HUDEP-2 (cell line): ENCODE measurements at regions not wholly inside any gene's neighbourhood (a gene's known extent, or its start where the extent isn't known, plus 50 kb on each side); places are given as distances from the start of the nearest gene placed in this dataset.
"Not testable (repeated sequence)": the region's sequence is repeated elsewhere in the genome, so short reads cannot be mapped to it uniquely, and the experiment has no call there.

ENCODE experiments used
- DNase-seq, 76 experiments: peaks; one replicate each; lab custom pipeline; 2025; ENCODE audit not compliant: unreplicated experiment in 76 of 76; lab: John Stamatoyannopoulos, UW

DNA sequence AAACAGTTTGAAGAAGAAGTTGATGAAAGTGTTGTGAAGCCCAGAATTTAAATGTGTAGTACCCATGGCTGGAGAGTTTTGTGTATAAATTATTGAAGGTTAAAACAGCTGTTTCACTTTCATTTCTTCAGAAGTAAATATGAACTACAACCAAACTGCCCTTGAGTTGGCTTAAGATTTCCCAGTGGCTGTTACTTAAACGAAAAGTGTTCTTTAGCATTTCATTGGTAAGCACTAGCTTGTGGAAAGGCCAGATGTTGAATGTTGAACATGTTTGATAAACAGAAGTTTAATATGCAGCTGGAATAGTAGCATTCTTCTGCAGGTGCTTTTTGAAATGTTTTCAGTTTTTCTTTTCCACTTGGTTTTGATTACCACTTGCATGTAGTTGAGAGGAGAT, 83.2 kb upstream of the TNRC6B start:
- no peak for DNase-seq

DNA sequence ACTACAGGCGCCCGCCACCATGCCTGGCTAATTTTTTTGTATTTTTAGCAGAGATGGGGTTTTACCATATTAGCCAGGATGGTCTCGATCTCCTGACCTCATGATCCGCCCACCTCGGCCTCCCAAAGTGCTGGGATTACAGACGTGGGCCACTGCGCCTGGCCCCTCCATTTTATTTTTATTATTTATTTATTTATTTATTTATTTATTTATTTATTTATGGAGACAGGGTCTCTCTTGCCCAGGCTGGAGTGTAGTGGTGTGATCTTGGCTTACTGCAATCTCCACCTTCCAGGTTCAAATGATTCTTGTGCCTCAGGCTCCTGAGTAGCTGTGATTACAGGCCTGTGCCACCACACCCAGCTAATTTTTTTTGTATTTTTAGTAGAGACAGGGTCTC, 77.8 kb upstream of the TNRC6B start:
- not testable (repeated sequence) for DNase-seq

DNA sequence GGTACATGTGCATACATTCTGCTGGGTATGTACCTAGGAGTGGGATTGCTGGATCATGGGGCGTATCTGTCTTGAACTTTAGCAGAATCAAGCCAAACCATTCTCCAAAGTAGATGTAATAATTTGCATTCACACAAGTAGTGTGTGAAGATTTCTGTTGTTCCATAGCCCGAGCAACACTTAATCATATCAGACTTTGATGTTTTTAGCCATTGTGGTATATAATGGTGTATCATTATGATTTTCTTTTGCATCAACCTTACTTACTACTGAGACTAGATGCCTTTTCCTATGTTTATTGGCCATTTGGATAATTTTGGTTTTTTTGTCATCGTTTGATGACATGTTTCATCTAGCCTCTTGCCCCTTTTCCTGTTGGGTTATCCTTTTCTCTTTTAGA, 72.0 kb upstream of the TNRC6B start:
- no peak for DNase-seq

DNA sequence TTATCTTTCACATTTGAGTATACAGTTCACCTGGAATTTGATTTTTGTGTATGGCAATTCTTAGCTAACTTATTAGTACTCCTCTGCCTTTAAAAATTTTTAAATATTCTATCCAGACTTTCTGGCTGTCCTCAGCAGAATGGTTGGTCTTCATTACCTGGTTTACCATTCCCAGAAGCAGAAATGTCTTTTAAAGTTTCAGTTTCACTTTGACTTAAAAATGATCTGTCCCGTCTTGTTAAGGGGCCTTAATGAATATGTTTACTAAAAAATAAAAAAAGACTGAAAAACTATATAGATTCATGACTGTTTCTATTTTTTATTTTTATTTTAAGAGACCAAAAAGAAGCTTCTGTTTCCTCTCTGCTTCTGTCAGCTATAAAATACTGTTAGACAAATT, 70.5 kb upstream of the TNRC6B start:
- DNase-seq, result no peak

DNA sequence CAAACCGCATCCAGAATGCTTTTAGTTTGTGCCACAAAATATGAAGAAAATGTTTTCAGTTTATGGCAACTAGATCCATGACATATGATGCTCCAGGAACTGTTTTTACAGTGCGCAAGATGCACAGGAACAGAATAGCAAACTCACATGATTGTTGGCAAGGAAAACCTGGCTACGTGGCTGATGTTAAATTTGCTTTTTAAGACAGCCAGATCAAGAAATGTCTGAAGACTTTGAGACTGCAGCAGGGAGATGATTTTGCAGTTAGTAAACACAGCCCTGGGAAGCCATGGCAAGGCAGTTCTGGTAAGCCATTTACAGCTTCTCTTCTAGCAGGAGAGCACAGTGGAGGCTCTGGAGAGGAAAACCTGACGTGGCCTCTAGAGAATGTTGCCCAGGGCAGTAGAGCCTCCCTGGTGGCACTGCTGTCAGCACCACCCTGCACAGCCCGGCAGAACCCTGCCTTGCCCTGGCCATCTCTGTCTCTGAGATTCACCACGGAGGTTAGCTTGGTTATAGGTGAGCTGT, 69.8 kb upstream of the TNRC6B start:
- peak in 1 of 76 experiments; percentile 2 for DNase-seq

DNA sequence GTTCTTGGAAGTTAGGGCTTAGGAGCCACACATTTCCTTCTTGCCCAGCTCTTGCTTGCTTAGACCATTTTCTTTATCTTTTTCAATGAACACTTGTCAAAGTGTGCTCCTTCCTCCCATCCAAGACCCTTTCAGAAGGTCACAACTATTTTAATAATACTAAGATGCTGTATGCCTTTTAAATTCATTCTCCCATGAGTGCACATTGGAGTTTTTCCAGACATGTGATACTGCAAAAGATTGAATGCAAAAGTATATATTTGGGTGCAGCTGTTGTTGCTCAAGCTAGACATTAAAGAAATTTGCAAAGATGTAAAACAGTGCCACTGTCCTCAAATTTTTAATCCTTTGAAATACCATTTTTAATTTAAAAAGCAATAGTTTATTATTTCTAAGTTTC, 69.3 kb upstream of the TNRC6B start:
- DNase-seq, result no peak

DNA sequence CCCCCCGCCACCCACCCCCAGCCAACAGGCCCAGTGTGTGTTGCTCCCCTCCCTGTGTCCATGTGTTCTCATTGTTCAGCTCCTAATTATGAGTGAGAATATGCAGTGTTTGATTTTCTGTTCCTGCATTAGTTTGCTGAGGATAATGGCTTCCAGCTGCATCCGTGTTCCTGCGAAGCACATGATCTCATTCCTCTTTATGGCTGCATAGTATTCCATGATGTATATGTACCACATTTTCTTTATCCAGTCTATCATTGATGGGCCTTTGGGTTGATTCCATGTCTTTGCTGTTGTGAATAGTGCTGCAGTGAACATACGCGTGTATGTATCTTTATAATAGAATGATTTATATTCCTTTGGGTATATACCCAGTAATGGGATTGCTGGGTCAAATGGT, 68.8 kb upstream of the TNRC6B start:
- not testable (repeated sequence) for DNase-seq

DNA sequence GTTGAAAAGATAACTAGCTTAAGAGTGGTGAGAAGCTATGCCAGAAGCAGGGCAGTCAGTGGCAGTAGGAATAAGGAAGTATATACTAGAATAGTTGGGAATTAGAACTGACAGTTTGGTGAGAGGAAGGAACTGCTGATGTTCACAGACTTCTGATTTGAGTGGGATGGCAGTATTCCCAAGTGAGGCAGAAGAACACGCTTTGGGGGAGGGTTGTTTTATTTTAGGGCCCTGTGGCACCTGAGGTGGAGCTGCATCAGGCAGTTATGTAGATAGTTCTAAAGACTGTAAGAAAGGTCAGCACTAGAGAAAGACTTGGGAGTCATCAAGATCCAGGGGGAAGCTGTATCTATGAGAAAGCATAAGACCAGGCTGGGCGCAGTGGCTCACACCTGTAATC, 66.3 kb upstream of the TNRC6B start:
- DNase-seq, result no peak

DNA sequence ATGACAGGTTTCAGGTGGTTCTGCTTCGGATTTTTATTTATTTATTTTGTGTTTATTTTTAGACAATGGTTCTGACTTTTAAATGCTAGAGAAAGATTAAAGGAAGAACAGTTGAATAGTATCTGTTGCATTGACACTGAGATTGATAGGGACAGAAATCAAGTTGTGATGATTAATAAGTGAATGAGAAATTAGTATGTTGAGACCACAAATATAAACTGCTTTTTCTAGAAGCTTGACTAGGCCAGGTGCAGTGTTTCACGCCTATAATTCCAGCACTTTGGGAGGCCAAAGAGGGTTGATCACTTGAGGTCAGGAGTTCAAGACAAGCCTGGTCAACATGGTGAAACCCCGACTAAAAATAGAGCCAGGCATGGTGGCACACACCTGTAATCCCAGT, 65.1 kb upstream of the TNRC6B start:
- DNase-seq, result no peak

DNA sequence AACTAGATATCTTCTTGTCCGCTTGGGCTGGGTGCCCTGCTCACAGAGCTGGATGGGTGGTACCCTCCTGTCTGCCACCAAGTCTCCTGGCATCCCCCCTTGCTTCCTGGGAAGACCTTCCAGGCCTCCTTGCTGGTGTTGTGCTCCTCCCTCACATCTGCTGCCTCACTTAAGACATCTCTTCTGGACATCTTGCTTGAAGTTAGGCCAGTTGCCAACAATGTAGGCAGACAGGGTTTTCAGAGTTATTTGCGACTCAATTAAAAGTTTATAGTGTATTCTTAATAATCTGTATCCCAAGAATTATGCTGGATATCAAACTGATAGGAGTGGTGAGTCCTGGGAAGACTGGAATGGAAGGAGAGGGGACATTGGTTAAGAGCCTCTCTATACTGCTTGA, 64.0 kb upstream of the TNRC6B start:
- DNase-seq, result peak in 5 of 76 experiments; percentile 7 to 20 (median 11)

DNA sequence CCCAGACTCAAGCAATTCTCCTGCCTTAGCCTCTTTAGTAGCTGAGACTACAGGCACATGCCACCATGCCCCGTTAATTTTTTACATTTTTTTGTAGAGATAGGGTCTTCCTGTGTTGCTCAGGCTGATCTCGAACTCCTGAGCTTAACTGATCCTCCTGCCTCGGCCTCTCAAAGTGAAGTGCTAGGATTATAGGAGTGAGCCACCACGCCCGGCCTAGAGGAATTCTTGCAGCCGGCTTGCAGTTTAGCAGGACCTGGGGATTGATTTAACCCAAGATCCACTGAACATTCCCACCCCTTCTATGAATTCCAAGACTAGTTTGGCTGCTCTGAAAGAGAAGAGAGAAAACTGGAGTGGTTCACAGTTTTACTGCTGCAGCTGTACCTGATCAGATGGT, 63.3 kb upstream of the TNRC6B start:
- no peak for DNase-seq

DNA sequence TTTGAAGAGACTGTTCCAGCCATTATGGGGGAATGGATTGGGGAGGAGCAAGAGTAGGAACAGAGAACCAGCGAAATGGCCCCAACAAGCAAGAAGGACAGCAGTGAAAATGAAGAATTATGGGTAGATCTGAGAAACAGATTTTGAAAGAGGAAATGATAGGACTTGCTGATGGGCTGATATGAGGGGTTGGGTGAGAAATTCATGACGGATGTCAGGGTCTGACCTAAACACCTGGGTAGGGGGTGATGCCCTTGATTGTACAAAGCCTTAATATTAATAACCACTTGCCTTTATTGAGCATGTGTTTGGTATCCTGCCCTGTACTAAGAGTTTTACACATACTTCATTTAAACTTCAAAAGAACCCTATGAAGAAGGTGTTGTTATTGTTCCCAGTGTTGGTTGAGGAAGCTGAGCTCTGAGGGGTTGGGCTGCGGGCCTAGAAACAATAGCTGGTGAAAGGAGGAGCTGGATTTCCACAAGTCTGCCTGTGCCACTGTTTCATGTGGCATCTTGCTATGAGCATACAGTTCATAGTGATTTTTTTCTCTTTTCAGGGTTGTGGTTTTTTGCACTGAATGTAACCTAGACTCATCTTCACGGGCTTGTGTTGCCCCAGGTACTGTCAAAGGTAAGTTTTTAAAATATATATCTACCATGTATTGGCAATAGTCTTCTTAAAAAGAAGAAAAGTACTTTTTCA, 61.1 kb upstream of the TNRC6B start:
- DNase-seq, result no peak

DNA sequence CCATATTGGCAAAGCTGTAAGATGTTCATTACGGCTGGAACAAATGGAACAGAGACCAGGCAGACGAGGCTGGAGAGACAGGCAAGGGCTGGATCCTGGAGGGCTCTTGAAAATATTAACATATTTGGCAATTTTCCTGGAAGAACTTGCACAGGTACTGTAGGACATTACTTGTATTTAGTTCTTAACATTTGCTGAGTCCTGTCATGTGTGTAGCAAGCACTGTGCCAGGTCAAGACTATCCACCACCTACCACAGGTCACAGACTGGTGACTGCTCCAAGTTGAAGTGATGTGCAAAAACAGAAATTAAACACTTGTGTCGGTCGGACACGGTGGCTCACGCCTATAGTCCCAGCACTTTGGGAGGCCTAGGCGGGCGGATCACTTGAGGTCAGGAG, 58.7 kb upstream of the TNRC6B start:
- no peak for DNase-seq

DNA sequence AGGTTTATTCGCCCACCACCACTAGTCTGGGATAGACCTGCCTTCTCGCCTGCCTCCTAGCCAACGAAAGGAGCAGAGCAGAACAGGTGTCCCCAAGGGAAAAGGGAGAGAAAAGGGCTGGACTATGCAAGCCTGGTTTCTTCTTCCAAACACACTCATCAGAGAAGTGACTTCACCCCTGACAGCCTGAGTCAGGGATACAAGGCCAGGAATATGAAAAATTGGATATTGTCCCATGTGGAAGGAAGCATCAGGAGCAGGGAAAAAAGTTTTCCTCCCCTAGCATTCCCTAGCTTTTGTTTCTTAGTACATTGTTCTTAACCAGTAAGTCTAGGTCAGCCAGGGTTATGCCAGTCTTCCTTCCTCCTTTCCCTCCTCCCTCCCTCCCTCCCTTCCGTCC, 56.9 kb upstream of the TNRC6B start:
- no peak for DNase-seq

DNA sequence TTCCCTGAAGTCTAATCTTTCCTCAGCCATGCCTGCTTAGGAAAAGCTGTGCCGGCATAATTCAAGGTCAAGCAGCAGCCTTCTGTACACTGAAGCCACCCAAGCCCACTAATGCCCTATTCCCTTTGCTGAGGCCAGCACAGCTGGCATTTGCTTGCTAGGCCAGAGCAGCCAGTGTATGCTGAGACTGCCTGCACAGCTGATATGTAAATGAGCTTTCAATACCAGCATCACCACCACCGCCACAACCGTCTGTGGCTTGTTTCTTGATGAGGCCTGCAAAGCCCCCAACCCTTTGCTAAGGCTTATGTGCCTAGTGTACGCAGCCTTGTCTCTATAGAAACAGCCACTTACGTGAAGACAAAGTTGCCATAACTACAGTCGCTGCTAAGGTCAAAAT, 56.3 kb upstream of the TNRC6B start:
- DNase-seq, result no peak

DNA sequence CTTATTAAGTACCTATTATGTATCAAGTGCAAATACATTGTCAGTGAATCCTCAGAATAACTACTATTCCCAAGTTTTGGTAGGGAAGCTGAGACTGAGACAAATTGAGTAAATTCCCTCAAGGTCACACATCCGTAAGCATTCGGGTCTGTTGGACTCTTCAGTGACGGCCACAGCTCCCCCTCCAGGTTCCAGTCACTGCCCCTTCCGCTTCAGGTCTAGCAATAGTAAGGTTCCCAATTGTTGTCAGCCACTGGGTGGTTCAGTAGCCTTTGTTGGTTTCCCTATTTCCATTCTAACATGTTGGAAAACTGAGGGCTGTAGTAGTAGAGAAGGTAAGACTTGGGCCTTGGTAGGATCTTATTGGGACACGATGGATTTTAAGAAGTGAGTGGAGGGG, 54.9 kb upstream of the TNRC6B start:
- no peak for DNase-seq

DNA sequence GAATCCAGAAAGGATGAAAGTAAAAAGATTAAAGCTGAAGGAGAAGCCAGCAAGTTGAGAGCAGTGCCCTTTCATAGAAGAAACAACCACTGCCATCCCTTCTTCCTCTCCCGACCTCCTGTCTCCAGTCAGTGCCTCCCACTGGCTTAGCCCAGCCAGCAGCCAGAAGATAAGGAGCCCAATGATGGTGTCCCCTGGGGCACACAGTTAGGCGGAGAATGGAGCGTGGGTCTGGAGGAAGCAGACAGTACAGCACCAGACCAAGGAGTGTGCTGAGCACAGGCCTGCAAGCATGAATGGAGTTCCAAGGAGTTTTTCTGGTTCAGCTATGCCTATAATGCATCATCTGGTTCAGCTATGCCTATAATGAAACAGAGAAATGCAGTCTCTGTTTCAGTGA, 54.3 kb upstream of the TNRC6B start:
- no peak for DNase-seq
